DOHH2 (cell line): ENCODE measurements at regions not wholly inside any gene's neighbourhood (a gene's known extent, or its start where the extent isn't known, plus 50 kb on each side); places are given as distances from the start of the nearest gene placed in this dataset.

Source experiments
- H3F3A ChIP-seq: fragments of 200-600 bp; sonication (generic), shearing (Covaris generic); 2 replicates; pipeline ENCODE4 v1.6.0; 2016; ENCODE audit warnings: antibody characterized with exemption, mild to moderate bottlenecking; ENCODE audit not compliant: control insufficient read depth, insufficient read depth
- H3K27ac ChIP-seq: fragments of 200-600 bp; sonication (generic); 2 replicates; pipeline ENCODE4 v1.5.1; 2014; ENCODE audit warnings: low read depth, mild to moderate bottlenecking, low read length, moderate library complexity
- H3K27me3 ChIP-seq: fragments of 200-600 bp; sonication (generic); 2 replicates; pipeline ENCODE4 v1.6.1; 2014; ENCODE audit warnings: mild to moderate bottlenecking, low read length, mixed read lengths; ENCODE audit not compliant: control insufficient read depth
- H3K36me3 ChIP-seq: fragments of 200-600 bp; sonication (generic); 2 replicates; pipeline ENCODE4 v1.6.1; 2014; ENCODE audit warnings: mild to moderate bottlenecking, low read length, moderate library complexity, mixed read lengths; ENCODE audit not compliant: control insufficient read depth
- H3K4me1 ChIP-seq: fragments of 200-600 bp; sonication (generic); 2 replicates; pipeline ENCODE4 v1.6.1; 2014; ENCODE audit warnings: mild to moderate bottlenecking, low read length, mixed read lengths; ENCODE audit not compliant: control insufficient read depth
- H3K4me2 ChIP-seq: fragments of 200-600 bp; sonication (generic); 2 replicates; pipeline ENCODE4 v1.6.0; 2014; ENCODE audit warnings: mild to moderate bottlenecking, low read length, moderate library complexity
- H3K4me3 ChIP-seq: fragments of 200-600 bp; sonication (generic); 2 replicates; pipeline ENCODE4 v1.5.1; 2014; ENCODE audit warnings: mild to moderate bottlenecking, low read length, mixed read lengths
- H3K79me2 ChIP-seq: fragments of 200-600 bp; sonication (generic); 2 replicates; pipeline ENCODE4 v1.6.1; 2014; ENCODE audit warnings: mild to moderate bottlenecking, low read length, mixed read lengths; ENCODE audit not compliant: control insufficient read depth
- H3K9me2 ChIP-seq: fragments of 200-600 bp; sonication (generic); replicated peaks from 2 replicates; pipeline ENCODE4 v1.6.1; 2014; ENCODE audit warnings: mild to moderate bottlenecking, low read length, mixed read lengths; ENCODE audit not compliant: control insufficient read depth
- H3K9me3 ChIP-seq: fragments of 200-600 bp; sonication (generic); 2 replicates; pipeline ENCODE4 v1.6.1; 2014; ENCODE audit warnings: antibody characterized with exemption, low read length, mixed read lengths; ENCODE audit not compliant: control insufficient read depth, insufficient read depth
- H4K20me1 ChIP-seq: fragments of 200-600 bp; sonication (generic); 2 replicates; pipeline ENCODE4 v1.6.0; 2014; ENCODE audit warnings: low read depth, mild to moderate bottlenecking, antibody characterized with exemption, low read length, moderate library complexity; ENCODE audit not compliant: control insufficient read depth, insufficient read depth
- CTCF ChIP-seq: fragments of 200-600 bp; sonication (generic); IDR thresholded peaks from one replicate; pipeline ENCODE4 v1.5.1; 2014; ENCODE audit warnings: antibody characterized with exemption, mild to moderate bottlenecking, low read depth, low read length; ENCODE audit not compliant: poor library complexity, severe bottlenecking
- EZH2phosphoT487 ChIP-seq: fragments of 200-600 bp; sonication (generic); IDR thresholded peaks from 2 replicates; pipeline ENCODE4 v1.6.1; 2017; ENCODE audit warnings: borderline replicate concordance, mild to moderate bottlenecking, antibody characterized with exemption, low read length, moderate library complexity, mixed read lengths

- Histone ChIP-seq H3K9me2 (no peaks in the 10 kb centered on the region), H3K4me1 (peaks cover 100% of the 10 kb centered on the region), H3K4me2 (peak overlapping the region; percentile 95), H3K9me3 (no peaks in the 10 kb centered on the region), H3K27ac (peak overlapping the region; percentile 95), H3K4me3 (peak overlapping the region; percentile 74), H3K79me2 (peaks cover 99% of the 10 kb centered on the region), H3K36me3 (peaks cover 38% of the 10 kb centered on the region), H3F3A (peaks cover 55% of the 10 kb centered on the region), H3K27me3 (no peaks in the 10 kb centered on the region), H4K20me1 (no peaks in the 10 kb centered on the region)
- TF ChIP-seq EZH2phosphoT487 (no peak), CTCF (no peak)
Measured at GRCh38 chr9:110125763-110126351, 82.1 kb downstream of the C9orf152 start.

- H4K20me1 ChIP-seq = no peaks in the 10 kb centered on the region
- no peak for TF ChIP-seq EZH2phosphoT487
- no peak for TF ChIP-seq CTCF
- peaks cover 99% of the 10 kb centered on the region for H3K79me2 ChIP-seq
- H3K36me3 ChIP-seq = peaks cover 44% of the 10 kb centered on the region
- H3K4me3 ChIP-seq = peak overlapping the region; percentile 74
- no peaks in the 10 kb centered on the region for H3K9me3 ChIP-seq
- H3K27me3 ChIP-seq = no peaks in the 10 kb centered on the region
- no peaks in the 10 kb centered on the region for H3K9me2 ChIP-seq
- peaks cover 55% of the 10 kb centered on the region for H3F3A ChIP-seq
- H3K4me2 ChIP-seq = peak overlapping the region; percentile 95
- H3K4me1 ChIP-seq = peaks cover 100% of the 10 kb centered on the region
- H3K27ac ChIP-seq = peak overlapping the region; percentile 95
Measured at GRCh38 chr9:110126499-110126941, 81.4 kb downstream of the C9orf152 start.

GRCh38 chr9:110126986-110127864 is 80.7 kb downstream of the C9orf152 start:
- H3K36me3 ChIP-seq = peaks cover 43% of the 10 kb centered on the region
- peaks cover 99% of the 10 kb centered on the region for H3K79me2 ChIP-seq
- H3K27me3 ChIP-seq = no peaks in the 10 kb centered on the region
- H3K4me1 ChIP-seq = peaks cover 100% of the 10 kb centered on the region
- no peaks in the 10 kb centered on the region for H4K20me1 ChIP-seq
- TF ChIP-seq CTCF (no peak), EZH2phosphoT487 (no peak)
- peak overlapping the region; percentile 95 for H3K4me2 ChIP-seq
- no peaks in the 10 kb centered on the region for H3K9me2 ChIP-seq
- H3F3A ChIP-seq = peaks cover 55% of the 10 kb centered on the region
- peak overlapping the region; percentile 95 for H3K27ac ChIP-seq
- H3K9me3 ChIP-seq = no peaks in the 10 kb centered on the region
- H3K4me3 ChIP-seq = peak overlapping the region; percentile 74
